Karpas-422 (cell line): ENCODE measurements at regions not wholly inside any gene's neighbourhood (a gene's known extent, or its start where the extent isn't known, plus 50 kb on each side); places are given as distances from the start of the nearest gene placed in this dataset.

ENCODE experiments used
- DNase-seq: peaks from one replicate; pipeline ENCODE4 v3.0.0-alpha.2; 2015
- H2AFZ ChIP-seq: fragments of 200-600 bp; sonication (generic); 2 replicates; pipeline ENCODE4 v1.6.1; 2014; ENCODE audit warnings: antibody characterized with exemption, low read length, mixed read lengths
- H3K27ac ChIP-seq: fragments of 200-600 bp; sonication (generic); 2 replicates; pipeline ENCODE4 v1.5.1; 2014; ENCODE audit warnings: mild to moderate bottlenecking, low read length, moderate library complexity
- H3K27me3 ChIP-seq: fragments of 200-600 bp; sonication (generic); 2 replicates; pipeline ENCODE4 v1.6.1; 2014; ENCODE audit warnings: low read length, mixed read lengths
- H3K36me3 ChIP-seq: fragments of 200-600 bp; sonication (generic); 2 replicates; pipeline ENCODE4 v1.6.1; 2014; ENCODE audit warnings: low read length, mixed read lengths; ENCODE audit not compliant: insufficient read depth
- H3K4me1 ChIP-seq: fragments of 200-600 bp; sonication (generic); 2 replicates; pipeline ENCODE4 v1.6.1; 2014; ENCODE audit warnings: mild to moderate bottlenecking, low read length, mixed read lengths
- H3K4me2 ChIP-seq: fragments of 200-600 bp; sonication (generic); 2 replicates; pipeline ENCODE4 v1.6.1; 2014; ENCODE audit warnings: low read length, low read depth, mild to moderate bottlenecking; ENCODE audit not compliant: poor library complexity, severe bottlenecking
- H3K4me3 ChIP-seq: fragments of 200-600 bp; sonication (generic); 2 replicates; pipeline ENCODE4 v1.5.1; 2014; ENCODE audit warnings: mild to moderate bottlenecking, antibody characterized with exemption, low read length, mixed read lengths
- H3K79me2 ChIP-seq: fragments of 200-600 bp; sonication (generic); 2 replicates; pipeline ENCODE4 v1.6.1; 2014; ENCODE audit warnings: mild to moderate bottlenecking, low read length, mixed read lengths
- H3K9ac ChIP-seq: fragments of 200-600 bp; sonication (generic); 2 replicates; pipeline ENCODE4 v1.6.0; 2014; ENCODE audit warnings: low read length
- H3K9me2 ChIP-seq: fragments of 200-600 bp; sonication (generic), shearing (Covaris generic); replicated peaks from 2 replicates; pipeline ENCODE4 v1.6.0; 2014; ENCODE audit warnings: mild to moderate bottlenecking, low read length, moderate library complexity; ENCODE audit not compliant: insufficient read depth
- H3K9me3 ChIP-seq: fragments of 300-700, 200-600 bp; sonication (generic); 2 replicates; pipeline ENCODE4 v1.6.1; 2014; ENCODE audit warnings: low read length, mixed read lengths
- H4K20me1 ChIP-seq: fragments of 200-600 bp; sonication (generic); 2 replicates; pipeline ENCODE4 v1.6.1; 2014; ENCODE audit warnings: mild to moderate bottlenecking, antibody characterized with exemption, low read length, low read depth; ENCODE audit not compliant: insufficient read depth

DNA sequence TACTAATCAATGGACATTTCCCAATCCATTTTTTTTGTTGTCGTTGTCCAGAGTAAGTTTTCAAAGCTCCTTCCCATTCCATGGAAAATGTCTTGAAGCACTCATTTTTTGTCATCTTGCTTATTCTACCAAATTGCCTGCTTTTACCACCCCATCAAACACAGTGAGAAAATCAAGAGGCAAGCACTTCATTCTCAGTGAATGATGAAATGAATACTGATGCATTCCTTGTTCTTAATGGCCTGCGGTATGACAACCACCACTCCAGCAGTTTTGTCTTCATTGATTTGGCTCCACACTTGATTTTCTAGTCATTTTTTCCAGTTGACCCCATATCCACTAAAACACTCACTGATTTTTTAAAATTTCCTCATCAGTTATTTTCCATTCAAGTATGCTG, 193.5 kb upstream of the ANKH start:
- no peak for DNase-seq
- no peaks in the 10 kb centered on the region for H3K27me3 ChIP-seq
- no peak overlapping the region for H3K4me3 ChIP-seq
- H3K27ac ChIP-seq, result no peak overlapping the region
- H3K79me2 ChIP-seq, result no peaks in the 10 kb centered on the region
- no peaks in the 10 kb centered on the region for H3K36me3 ChIP-seq
- H3K4me1 ChIP-seq, result no peaks in the 10 kb centered on the region
- no peaks in the 10 kb centered on the region for H3K9me2 ChIP-seq
- no peak overlapping the region for H3K4me2 ChIP-seq
- no peak overlapping the region for H2AFZ ChIP-seq
- H3K9ac ChIP-seq, result no peak overlapping the region
- no peaks in the 10 kb centered on the region; the same call in 1 of the 2 replicates for H3K9me3 ChIP-seq
- H4K20me1 ChIP-seq, result no peaks in the 10 kb centered on the region

DNA sequence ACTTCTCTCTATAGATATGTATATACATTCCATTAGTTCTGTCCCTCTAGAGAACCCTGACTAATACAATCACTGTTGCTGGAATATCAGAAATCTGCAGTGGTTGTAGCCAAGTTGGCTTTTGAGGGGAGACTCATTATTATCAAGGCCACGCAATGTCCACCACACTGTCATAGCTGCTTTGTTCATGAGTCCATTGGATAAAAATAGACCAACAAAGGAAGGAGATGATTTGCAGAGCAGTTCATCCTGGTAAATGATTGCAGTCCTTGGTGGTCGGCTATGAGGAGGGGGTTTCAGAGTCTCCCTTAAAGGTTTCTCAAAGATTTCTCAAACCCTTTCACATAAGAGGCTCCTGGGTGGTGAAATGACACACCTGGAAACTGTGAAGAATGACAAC, 192.8 kb upstream of the ANKH start:
- Histone ChIP-seq H3K9me3 (no peaks in the 10 kb centered on the region; the same call in 1 of the 2 replicates), H3K9ac (no peak overlapping the region)

GRCh38 chr5:15056988-15057592, 185.5 kb upstream of the ANKH start:
- no peak overlapping the region for H3K4me3 ChIP-seq
- no peak for DNase-seq
- no peaks in the 10 kb centered on the region for H3K27me3 ChIP-seq
- H2AFZ ChIP-seq, result no peak overlapping the region
- H4K20me1 ChIP-seq, result no peaks in the 10 kb centered on the region
- no peak overlapping the region for H3K4me2 ChIP-seq
- H3K4me1 ChIP-seq, result no peaks in the 10 kb centered on the region
- no peaks in the 10 kb centered on the region for H3K9me2 ChIP-seq
- H3K9me3 ChIP-seq, result peaks cover 4% of the 10 kb centered on the region; the same call in 1 of the 2 replicates
- H3K36me3 ChIP-seq, result no peaks in the 10 kb centered on the region
- H3K79me2 ChIP-seq, result no peaks in the 10 kb centered on the region
- H3K27ac ChIP-seq, result no peak overlapping the region
- H3K9ac ChIP-seq, result no peak overlapping the region

More for the DNA sequence above, 192.8 kb upstream of the ANKH start:
- no peak overlapping the region for H3K4me3 ChIP-seq
- no peaks in the 10 kb centered on the region for H3K4me1 ChIP-seq
- no peaks in the 10 kb centered on the region for H3K36me3 ChIP-seq
- no peak overlapping the region for H3K4me2 ChIP-seq
- no peaks in the 10 kb centered on the region for H3K79me2 ChIP-seq
- H3K27ac ChIP-seq, result no peak overlapping the region
- no peaks in the 10 kb centered on the region for H3K27me3 ChIP-seq
- no peak overlapping the region for H2AFZ ChIP-seq
- DNase-seq, result no peak
- H3K9me2 ChIP-seq, result no peaks in the 10 kb centered on the region
- H4K20me1 ChIP-seq, result no peaks in the 10 kb centered on the region

- Histone ChIP-seq H2AFZ (no peak overlapping the region), H3K4me2 (no peak overlapping the region), H3K4me1 (no peaks in the 10 kb centered on the region), H4K20me1 (no peaks in the 10 kb centered on the region), H3K9ac (no peak overlapping the region), H3K9me2 (no peaks in the 10 kb centered on the region), H3K27ac (no peak overlapping the region), H3K27me3 (no peaks in the 10 kb centered on the region), H3K9me3 (peaks cover 7% of the 10 kb centered on the region; the same call in 1 of the 2 replicates), H3K36me3 (no peaks in the 10 kb centered on the region), H3K4me3 (no peak overlapping the region), H3K79me2 (no peaks in the 10 kb centered on the region)
- DNase-seq, result no peak
These were observed 172.9 kb upstream of the ANKH start for GRCh38 chr5:15044521-15044920.

- no peaks in the 10 kb centered on the region for H3K9me2 ChIP-seq
- H4K20me1 ChIP-seq, result no peaks in the 10 kb centered on the region
- no peak overlapping the region for H2AFZ ChIP-seq
- DNase-seq, result no peak
- H3K36me3 ChIP-seq, result no peaks in the 10 kb centered on the region
- no peak overlapping the region for H3K27ac ChIP-seq
- no peak overlapping the region for H3K4me3 ChIP-seq
- no peak overlapping the region for H3K4me2 ChIP-seq
- no peaks in the 10 kb centered on the region for H3K4me1 ChIP-seq
- no peak overlapping the region for H3K9ac ChIP-seq
- peaks cover 7% of the 10 kb centered on the region; the same call in 1 of the 2 replicates for H3K9me3 ChIP-seq
- no peaks in the 10 kb centered on the region for H3K27me3 ChIP-seq
- H3K79me2 ChIP-seq, result no peaks in the 10 kb centered on the region
These were observed 165.8 kb upstream of the ANKH start for GRCh38 chr5:15037247-15037908.

DNA sequence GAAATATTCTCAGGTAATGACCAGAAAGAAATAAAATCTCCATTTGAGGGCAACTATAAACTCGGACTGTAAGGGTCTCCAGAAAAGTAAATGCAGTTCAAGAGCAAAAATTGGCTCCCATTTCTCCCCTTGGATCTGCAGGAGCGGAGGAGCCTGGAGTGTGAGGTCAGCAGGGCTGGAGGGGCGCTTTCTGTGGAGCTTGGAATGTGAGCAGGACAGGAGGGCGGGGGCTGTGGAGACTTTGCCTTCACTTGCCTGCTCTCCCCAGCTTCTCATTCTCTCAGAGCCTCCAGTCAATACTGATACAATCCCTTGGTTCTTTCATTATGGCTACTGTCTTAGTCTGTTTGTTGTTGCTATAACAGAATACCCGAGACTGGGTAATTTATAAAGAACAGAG, 162.8 kb upstream of the ANKH start:
- Histone ChIP-seq H3K4me1 (no peaks in the 10 kb centered on the region), H4K20me1 (no peaks in the 10 kb centered on the region), H3K27ac (no peak overlapping the region), H3K9me2 (no peaks in the 10 kb centered on the region), H3K9ac (no peak overlapping the region), H2AFZ (no peak overlapping the region), H3K9me3 (no peaks in the 10 kb centered on the region), H3K79me2 (no peaks in the 10 kb centered on the region), H3K4me3 (no peak overlapping the region), H3K36me3 (no peaks in the 10 kb centered on the region), H3K27me3 (no peaks in the 10 kb centered on the region), H3K4me2 (no peak overlapping the region)
- no peak for DNase-seq

GRCh38 chr5:15031180-15031579, 159.6 kb upstream of the ANKH start:
- Histone ChIP-seq H3K79me2 (no peaks in the 10 kb centered on the region), H3K36me3 (no peaks in the 10 kb centered on the region), H3K27ac (no peak overlapping the region), H3K27me3 (no peaks in the 10 kb centered on the region), H3K9me3 (no peaks in the 10 kb centered on the region), H3K4me1 (no peaks in the 10 kb centered on the region), H3K4me3 (no peak overlapping the region), H4K20me1 (no peaks in the 10 kb centered on the region), H2AFZ (no peak overlapping the region), H3K4me2 (no peak overlapping the region), H3K9me2 (no peaks in the 10 kb centered on the region), H3K9ac (no peak overlapping the region)
- no peak for DNase-seq

GRCh38 chr5:15027764-15028163, 156.2 kb upstream of the ANKH start:
- no peaks in the 10 kb centered on the region for H3K4me1 ChIP-seq
- H3K9ac ChIP-seq, result no peak overlapping the region
- no peak overlapping the region for H3K27ac ChIP-seq
- H4K20me1 ChIP-seq, result no peaks in the 10 kb centered on the region
- no peaks in the 10 kb centered on the region for H3K36me3 ChIP-seq
- H3K4me2 ChIP-seq, result no peak overlapping the region
- no peak overlapping the region for H3K4me3 ChIP-seq
- no peaks in the 10 kb centered on the region for H3K9me3 ChIP-seq
- no peaks in the 10 kb centered on the region for H3K9me2 ChIP-seq
- DNase-seq, result no peak
- no peak overlapping the region for H2AFZ ChIP-seq
- no peaks in the 10 kb centered on the region for H3K79me2 ChIP-seq
- H3K27me3 ChIP-seq, result no peaks in the 10 kb centered on the region
